ENCODE measurements at regions not wholly inside any gene's neighbourhood (a gene's known extent, or its start where the extent isn't known, plus 50 kb on each side); places are given as distances from the start of the nearest gene placed in this dataset.

- H3K36me3 ChIP-seq = no peaks in the 10 kb centered on the region
- no peak overlapping the region for H3K4me3 ChIP-seq
- WGBS, 2 donors = 75 to 84% methylated on average over 10 of the region's 10 CpGs
- no peak for TF ChIP-seq CTCF (IDR thresholded peaks at IDR 0.05)
- no peak for TF ChIP-seq EP300 (IDR thresholded peaks at IDR 0.05)
- no peak for TF ChIP-seq POLR2A (IDR thresholded peaks at IDR 0.05)
- no peaks in the 10 kb centered on the region for H3K9me3 ChIP-seq
- H3K4me1 ChIP-seq = no peaks in the 10 kb centered on the region
- no peak overlapping the region for H3K27ac ChIP-seq
- no peaks in the 10 kb centered on the region for H3K27me3 ChIP-seq
- no peak for DNase-seq (ENCODE audit: low spot score in 2 of 2)
These were observed 247.4 kb downstream of the BAMBI start for GRCh38 chr10:28924717-28925116.

GRCh38 chr10:28925121-28925663, 247.9 kb downstream of the BAMBI start:
- H3K9me3 ChIP-seq = no peaks in the 10 kb centered on the region
- no peaks in the 10 kb centered on the region for H3K27me3 ChIP-seq
- TF ChIP-seq POLR2A (IDR thresholded peaks at IDR 0.05) (no peak), CTCF (IDR thresholded peaks at IDR 0.05) (no peak), EP300 (IDR thresholded peaks at IDR 0.05) (no peak)
- H3K36me3 ChIP-seq = no peaks in the 10 kb centered on the region
- no peak overlapping the region for H3K4me3 ChIP-seq
- DNase-seq (ENCODE audit: low spot score in 2 of 2) = no peak
- H3K27ac ChIP-seq = no peak overlapping the region
- H3K4me1 ChIP-seq = no peaks in the 10 kb centered on the region
- WGBS, 2 donors = 35 to 51% methylated on average over 30 to 32 of the region's 32 CpGs

- Histone ChIP-seq H3K4me1 (peaks cover 0 to 4% (median 0%) of the 10 kb centered on the region in 4 donors), H3K9me3 (no peaks in the 10 kb centered on the region), H3K27ac (no peak overlapping the region), H3K27me3 (no peaks in the 10 kb centered on the region), H3K36me3 (no peaks in the 10 kb centered on the region), H3K4me3 (no peak overlapping the region)
- TF ChIP-seq CTCF (IDR thresholded peaks at IDR 0.05) (no peak), POLR2A (IDR thresholded peaks at IDR 0.05) (no peak), EP300 (IDR thresholded peaks at IDR 0.05) (no peak)
- DNase-seq (ENCODE audit: low spot score in 2 of 2) = no peak
- 90 to 99% methylated on average over 3 of the region's 3 CpGs for WGBS, 2 donors
These were observed 249.6 kb downstream of the BAMBI start for GRCh38 chr10:28926932-28927331.

GRCh38 chr10:28928484-28928883, 251.2 kb downstream of the BAMBI start:
- WGBS, 2 donors = 80 to 87% methylated on average over 2 of the region's 2 CpGs
- no peak overlapping the region for H3K27ac ChIP-seq
- no peak overlapping the region for H3K4me3 ChIP-seq
- H3K4me1 ChIP-seq = peaks cover 0 to 4% (median 0%) of the 10 kb centered on the region in 4 donors
- H3K27me3 ChIP-seq = no peaks in the 10 kb centered on the region
- TF ChIP-seq CTCF (IDR thresholded peaks at IDR 0.05) (no peak), POLR2A (IDR thresholded peaks at IDR 0.05) (no peak)
- H3K36me3 ChIP-seq = no peaks in the 10 kb centered on the region
- no peak for DNase-seq (ENCODE audit: low spot score in 2 of 2)
- H3K9me3 ChIP-seq = no peaks in the 10 kb centered on the region

GRCh38 chr10:28929942-28930341, 252.6 kb downstream of the BAMBI start:
- no peak overlapping the region for H3K4me3 ChIP-seq
- WGBS, 2 donors = 93 to 96% methylated on average over 3 of the region's 3 CpGs
- TF ChIP-seq EP300 (IDR thresholded peaks at IDR 0.05) = no peak
- TF ChIP-seq POLR2A (IDR thresholded peaks at IDR 0.05) = no peak
- no peak for TF ChIP-seq CTCF (IDR thresholded peaks at IDR 0.05)
- no peak overlapping the region for H3K27ac ChIP-seq
- H3K4me1 ChIP-seq = peaks cover 0 to 4% (median 0%) of the 10 kb centered on the region in 4 donors
- no peaks in the 10 kb centered on the region for H3K9me3 ChIP-seq
- no peaks in the 10 kb centered on the region for H3K27me3 ChIP-seq
- no peaks in the 10 kb centered on the region for H3K36me3 ChIP-seq
- no peak for DNase-seq (ENCODE audit: low spot score in 2 of 2)

All from tibial nerve (tissue), 4 donors.